K562 (cell line): ENCODE measurements at regions not wholly inside any gene's neighbourhood (a gene's known extent, or its start where the extent isn't known, plus 50 kb on each side); places are given as distances from the start of the nearest gene placed in this dataset.
"Not testable (repeated sequence)": the region's sequence is repeated elsewhere in the genome, so short reads cannot be mapped to it uniquely, and the experiment has no call there.

Source experiments
- ATAC-seq: fragments of 200-7000 bp; cut with Tn5 transposase; 3 replicates; pipeline ENCODE4 v1.9.1; 2020; ENCODE audit warnings: moderate library complexity
- BruUV-seq: library from RNA; stranded (reverse); fragments of 400-500 nt; replicated peaks from 2 replicates; lab custom pipeline; 2021; lab: Mats Ljungman, UMichigan
- CTCF ChIA-PET: fragments of 300-600 bp; formaldehyde crosslinking; extraction: SDS; loops from one replicate; lab custom pipeline; 2021; ENCODE audit warnings: low intra/inter-chr PET ratio; lab: Yijun Ruan, JAX
- POLR2A ChIA-PET: fragments of 300-600, 350-650 bp; sonication (Branson Sonifier 250); formaldehyde crosslinking; extraction: SDS; loops from one replicate; lab custom pipeline; 2021; ENCODE audit warnings: antibody characterized with exemption, inconsistent platforms; lab: Yijun Ruan, JAX
- DNase-seq, 4 experiments: peaks; one replicate each; pipeline versions ENCODE4 v3.0.0 to v3.0.0-alpha.2; 2011 to 2018; ENCODE audit warnings: low spot score in 3 of 4, mixed read lengths in 3 of 4; ENCODE audit errors: extremely low read depth in 1 of 4
- FAIRE-seq: peaks from 2 replicates; lab custom pipeline; 2011; peaks lifted over from hg19 to GRCh38; lab: Jason Lieb, UNC
- H2AFZ ChIP-seq: 2 replicates; pipeline ENCODE4 v1.6.0; 2011; ENCODE audit warnings: low read depth, low read length, control low read depth, inconsistent platforms
- H3K27ac ChIP-seq: fragments of 200-600 bp; 3 replicates; pipeline ENCODE4 v1.8.0; 2011; ENCODE audit warnings: low read depth, mild to moderate bottlenecking, control low read depth, inconsistent platforms, low read length, moderate library complexity, mixed read lengths; ENCODE audit errors: extremely low read depth
- H3K27me3 ChIP-seq, 2 experiments: fragments of 300-600 bp in 1 of 2; 2 replicates in 1 of 2; 3 replicates in 1 of 2; pipeline versions ENCODE4 v1.6.0 to v1.8.0; 2011; ENCODE audit warnings: inconsistent platforms in 2 of 2, low read length in 2 of 2, mild to moderate bottlenecking in 1 of 2, mixed read lengths in 1 of 2, moderate library complexity in 1 of 2; ENCODE audit not compliant: control insufficient read depth in 2 of 2, insufficient read depth in 2 of 2
- H3K36me3 ChIP-seq: fragments of 300-600 bp; 3 replicates; pipeline ENCODE4 v1.8.0; 2011; ENCODE audit warnings: mild to moderate bottlenecking, low read length, inconsistent platforms; ENCODE audit not compliant: control insufficient read depth, insufficient read depth
- H3K4me1 ChIP-seq, 2 experiments: fragments of 200-600 bp in 1 of 2; replicated peaks in 1 of 2; 2 replicates in 1 of 2; 3 replicates in 1 of 2; pipeline versions ENCODE4 v1.5.1 to v1.8.0; 2011; ENCODE audit warnings: inconsistent platforms in 2 of 2, low read length in 2 of 2, mild to moderate bottlenecking in 1 of 2, mixed read lengths in 1 of 2, moderate library complexity in 1 of 2; ENCODE audit not compliant: control insufficient read depth in 2 of 2, insufficient read depth in 2 of 2
- H3K4me2 ChIP-seq: 2 replicates; pipeline ENCODE4 v1.6.1; 2011; ENCODE audit warnings: low read length, control low read depth, inconsistent platforms, mixed read lengths; ENCODE audit not compliant: insufficient read depth
- H3K4me3 ChIP-seq: fragments of 200-600 bp; sonication (generic), shearing (Covaris generic); 2 replicates; pipeline ENCODE4 v1.5.1; 2016; ENCODE audit warnings: control low read depth, inconsistent platforms
- H3K79me2 ChIP-seq: fragments of 200-600 bp; 3 replicates; pipeline ENCODE4 v1.8.0; 2011; ENCODE audit warnings: low read length, inconsistent platforms; ENCODE audit not compliant: control insufficient read depth, insufficient read depth
- H3K9ac ChIP-seq, 2 experiments: 2 replicates each; pipeline versions ENCODE4 v1.6.0 to v1.6.1; 2011; ENCODE audit warnings: low read depth in 2 of 2, low read length in 2 of 2, control low read depth in 1 of 2, inconsistent platforms in 1 of 2, mild to moderate bottlenecking in 1 of 2, mixed read lengths in 1 of 2; ENCODE audit not compliant: insufficient read depth in 1 of 2
- H3K9me1 ChIP-seq: one replicate; pipeline ENCODE4 v1.6.0; 2011; ENCODE audit warnings: inconsistent platforms, mild to moderate bottlenecking, low read length, moderate library complexity; ENCODE audit not compliant: control insufficient read depth, insufficient read depth
- H3K9me3 ChIP-seq: replicated peaks from 2 replicates; pipeline ENCODE4 v1.5.1; 2011; ENCODE audit warnings: low read depth, low read length, inconsistent platforms; ENCODE audit not compliant: control insufficient read depth, insufficient read depth
- H4K20me1 ChIP-seq: replicated peaks from 2 replicates; pipeline ENCODE4 v1.6.1; 2011; ENCODE audit warnings: low read length, inconsistent platforms, mixed read lengths; ENCODE audit not compliant: control insufficient read depth, insufficient read depth
- ARID1B ChIP-seq: fragments of 450-650 bp; IDR thresholded peaks from 2 replicates; pipeline ENCODE4 v1.6.1; 2016; ENCODE audit warnings: antibody characterized with exemption, mild to moderate bottlenecking, inconsistent platforms
- ATF6 ChIP-seq: sonication (generic); formaldehyde crosslinking; IDR thresholded peaks from 2 replicates; pipeline ENCODE4 v1.4.0; 2020; ENCODE audit warnings: mild to moderate bottlenecking, missing genetic modification reagents
- HEY1 ChIP-seq: fragments of 250-450 bp; sonication (Bioruptor Pico); IDR thresholded peaks from 2 replicates; pipeline ENCODE4 v1.5.0; 2020; ENCODE audit warnings: mild to moderate bottlenecking, moderate library complexity, borderline replicate concordance
- WGBS: fragments of 100-300 bp; shearing (Covaris generic); methylation state at CpG from one replicate; pipeline ENCODE4 v1.1.6; 2016; ENCODE audit warnings: low coverage, mixed read lengths; ENCODE audit not compliant: insufficient coverage; ENCODE audit errors: missing lambda C conversion rate; 5-methylcytosine and 5-hydroxymethylcytosine counted together
- in situ Hi-C: fragments of 300-500 bp; cut with MboI; formaldehyde crosslinking; loops from 4 replicates; pipeline ENCODE4 v1.15.0; 2018; ENCODE audit warnings: inconsistent platforms, mixed read lengths
- intact Hi-C: fragments of 100-400 bp; cut with micrococcal nuclease; formaldehyde crosslinking; loops from 2 replicates; pipeline ENCODE4 v1.14.2; 2022

DNA sequence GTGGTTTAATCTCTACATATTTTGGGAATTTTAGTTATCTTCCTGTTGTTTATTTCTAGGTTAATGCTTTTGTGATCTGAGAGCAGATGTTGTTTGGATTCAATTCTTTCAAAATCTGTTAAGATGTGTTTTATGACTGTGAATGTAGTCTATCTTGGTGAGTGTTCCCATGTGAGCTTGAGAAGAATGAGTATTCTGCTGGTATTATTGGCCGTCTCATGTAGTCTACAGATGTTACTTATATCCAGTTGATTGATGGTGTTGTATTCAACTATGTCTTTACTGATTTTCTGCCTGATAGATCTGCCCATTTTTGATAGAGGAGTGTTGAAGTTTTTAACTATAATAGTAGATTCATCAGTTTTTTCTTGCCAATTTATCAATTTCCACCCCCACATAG, 141.4 kb upstream of the FOXP2 start:
- Histone ChIP-seq H3K9me3 (no peaks in the 10 kb centered on the region), H3K79me2 (no peaks in the 10 kb centered on the region), H3K9ac (no peak overlapping the region), H3K4me2 (no peak overlapping the region), H3K27ac (no peak overlapping the region), H3K4me3 (no peak overlapping the region), H2AFZ (no peak overlapping the region), H3K9me1 (no peaks in the 10 kb centered on the region), H4K20me1 (no peaks in the 10 kb centered on the region), H3K36me3 (no peaks in the 10 kb centered on the region), H3K27me3 (no peaks in the 10 kb centered on the region), H3K4me1 (no peaks in the 10 kb centered on the region)
- ChIA-PET POLR2A (no interaction called here), CTCF (no interaction called here)
- BruUV-seq, result no TSS peak
- TF ChIP-seq ARID1B, result no peak
- no peak for TF ChIP-seq HEY1
- in situ Hi-C loops, result no loop called here
- ATAC-seq, result no peak
- intact Hi-C loops, result no loop called here
- no peak for DNase-seq
- no peak for FAIRE-seq
- WGBS, result 0% methylated on average over 1 of the region's 1 CpG

GRCh38 chr7:114269714-114270113, 144.9 kb upstream of the FOXP2 start:
- ChIA-PET POLR2A (no interaction called here), CTCF (no interaction called here)
- intact Hi-C loops (no loop called here), in situ Hi-C loops (no loop called here)
- Histone ChIP-seq H3K4me3 (no peak overlapping the region), H4K20me1 (no peaks in the 10 kb centered on the region), H3K4me1 (no peaks in the 10 kb centered on the region), H3K79me2 (no peaks in the 10 kb centered on the region), H3K9me1 (no peaks in the 10 kb centered on the region), H2AFZ (no peak overlapping the region), H3K4me2 (no peak overlapping the region), H3K9me3 (no peaks in the 10 kb centered on the region; the same call in 1 of the 2 replicates), H3K27ac (no peak overlapping the region), H3K27me3 (no peaks in the 10 kb centered on the region), H3K9ac (no peak overlapping the region), H3K36me3 (no peaks in the 10 kb centered on the region)
- no TSS peak for BruUV-seq
- no peak for TF ChIP-seq ATF6
- WGBS, result 0% methylated on average over 1 of the region's 1 CpG
- FAIRE-seq, result no peak
- no peak for DNase-seq
- ATAC-seq, result no peak

DNA sequence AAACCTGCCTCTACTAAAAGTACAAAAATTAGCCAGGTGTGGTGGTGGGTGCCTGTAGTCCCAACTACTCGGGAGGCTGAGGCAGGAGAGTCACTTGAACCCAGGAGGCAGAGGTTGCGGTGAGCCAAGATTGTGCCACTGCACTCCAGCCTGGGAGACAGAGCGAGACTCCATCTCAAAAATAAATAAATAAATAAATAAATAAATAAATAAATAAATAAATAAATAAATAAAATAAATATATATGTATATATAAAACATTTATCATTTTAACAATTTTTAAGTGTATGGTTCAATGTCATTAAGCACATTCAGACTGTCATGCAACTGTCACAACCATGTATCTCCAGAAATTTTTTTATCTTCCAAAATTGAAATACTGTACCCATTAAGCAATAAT, 147.1 kb upstream of the FOXP2 start:
- ATAC-seq, DNase-seq, H3K9ac ChIP-seq, H4K20me1 ChIP-seq, H3K9me3 ChIP-seq, FAIRE-seq, H3K27ac ChIP-seq, BruUV-seq, intact Hi-C loops, H3K36me3 ChIP-seq, H3K9me1 ChIP-seq, H3K4me1 ChIP-seq, H3K4me2 ChIP-seq, POLR2A ChIA-PET, H3K79me2 ChIP-seq, CTCF ChIA-PET, H3K27me3 ChIP-seq, H2AFZ ChIP-seq, in situ Hi-C loops, H3K4me3 ChIP-seq: not testable (repeated sequence)
- WGBS, result 7% methylated on average over 2 of the region's 3 CpGs
